Esophagus muscularis mucosa (tissue), 4 donors: ENCODE measurements at regions not wholly inside any gene's neighbourhood (a gene's known extent, or its start where the extent isn't known, plus 50 kb on each side); places are given as distances from the start of the nearest gene placed in this dataset.

ENCODE experiments used
- DNase-seq: peaks from one replicate; pipeline ENCODE4 v3.0.0-alpha.2; 2017; ENCODE audit errors: extremely low spot score
- H3K27ac ChIP-seq, 4 donors: fragments of 200-600 bp; sonication (generic); replicated peaks in 1 of 4; 1 replicate in 3 of 4; 2 replicates in 1 of 4; pipeline ENCODE4 v1.5.1; 2016 to 2019; ENCODE audit warnings: mild to moderate bottlenecking in 1 of 4
- H3K27me3 ChIP-seq, 4 donors: fragments of 200-600 bp; sonication (generic); one replicate each; pipeline versions ENCODE4 v1.5.1 to v1.6.0; 2016 to 2019
- H3K36me3 ChIP-seq, 4 donors: fragments of 200-600 bp; sonication (generic); one replicate each; pipeline ENCODE4 v1.5.1; 2016 to 2019
- H3K4me1 ChIP-seq, 4 donors: fragments of 200-600 bp; sonication (generic); one replicate each; pipeline ENCODE4 v1.5.1; 2016 to 2019
- H3K4me3 ChIP-seq, 4 donors: fragments of 200-600 bp; sonication (generic); 1 replicate in 2 of 4; 2 replicates in 2 of 4; pipeline ENCODE4 v1.5.1; 2016 to 2019; ENCODE audit warnings: mild to moderate bottlenecking in 4 of 4, moderate library complexity in 1 of 4
- H3K9me3 ChIP-seq, 4 donors: fragments of 200-600 bp; sonication (generic); 1 replicate in 3 of 4; 2 replicates in 1 of 4; pipeline ENCODE4 v1.5.1; 2016 to 2019
- EP300 ChIP-seq: sonication (generic); formaldehyde crosslinking; IDR thresholded peaks from one replicate; pipeline ENCODE4 v1.6.1; 2017; ENCODE audit warnings: antibody characterized with exemption
- POLR2A ChIP-seq: fragments of 450-650 bp; IDR thresholded peaks from one replicate; pipeline ENCODE4 v1.6.1; 2017; ENCODE audit warnings: antibody characterized with exemption, moderate library complexity, mild to moderate bottlenecking, low read depth
- POLR2AphosphoS5 ChIP-seq, 2 donors: sonication (generic); formaldehyde crosslinking; IDR thresholded peaks; one replicate each; pipeline ENCODE4 v1.6.1; 2017; ENCODE audit warnings: antibody characterized with exemption in 2 of 2
- WGBS: methylation state at CpG from one replicate; pipeline ENCODE4 v1.1.5; 2018; 5-methylcytosine and 5-hydroxymethylcytosine counted together
- intact Hi-C: fragments of 100-400 bp; cut with DNase I; formaldehyde crosslinking; loops from one replicate; pipeline ENCODE4 v1.15.1; 2023
- TF ChIP-seq, protein P1 (sequence below), 3 experiments: fragments of 200-600 bp in 2 of 3; fragments of 450-650 bp in 1 of 3; sonication (generic) in 2 of 3; IDR thresholded peaks; one replicate each; pipeline ENCODE4 v1.5.1; 2017 to 2019; ENCODE audit warnings: antibody characterized with exemption in 3 of 3, mild to moderate bottlenecking in 2 of 3, moderate library complexity in 1 of 3

DNA sequence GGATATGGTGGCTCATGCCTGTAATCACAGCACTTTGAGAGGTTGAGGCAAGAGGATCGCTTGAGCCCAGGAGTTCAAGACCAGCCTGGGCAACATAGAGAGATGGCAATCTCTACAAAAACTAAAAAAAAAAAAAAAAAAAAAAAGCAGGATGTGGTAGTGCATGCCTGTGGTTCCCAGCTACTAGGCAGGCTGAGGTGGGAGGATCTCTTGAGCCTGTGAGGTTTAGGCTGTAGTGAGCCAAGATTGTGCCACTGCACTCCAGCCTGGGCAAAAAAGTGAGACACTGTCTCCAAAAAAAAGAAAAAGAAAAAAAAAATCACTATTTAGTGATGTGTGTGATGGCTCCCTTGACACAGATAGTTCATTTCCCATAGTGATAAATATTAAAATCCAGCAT is 365.0 kb upstream of the NBEA start:
- no peak for DNase-seq
- Histone ChIP-seq H3K27me3 (no peaks in the 10 kb centered on the region), H3K36me3 (no peaks in the 10 kb centered on the region), H3K9me3 (no peaks in the 10 kb centered on the region), H3K27ac (no peak overlapping the region), H3K4me1 (no peaks in the 10 kb centered on the region), H3K4me3 (no peak overlapping the region)
- intact Hi-C loops = no loop called here
- TF ChIP-seq, protein P1, sequence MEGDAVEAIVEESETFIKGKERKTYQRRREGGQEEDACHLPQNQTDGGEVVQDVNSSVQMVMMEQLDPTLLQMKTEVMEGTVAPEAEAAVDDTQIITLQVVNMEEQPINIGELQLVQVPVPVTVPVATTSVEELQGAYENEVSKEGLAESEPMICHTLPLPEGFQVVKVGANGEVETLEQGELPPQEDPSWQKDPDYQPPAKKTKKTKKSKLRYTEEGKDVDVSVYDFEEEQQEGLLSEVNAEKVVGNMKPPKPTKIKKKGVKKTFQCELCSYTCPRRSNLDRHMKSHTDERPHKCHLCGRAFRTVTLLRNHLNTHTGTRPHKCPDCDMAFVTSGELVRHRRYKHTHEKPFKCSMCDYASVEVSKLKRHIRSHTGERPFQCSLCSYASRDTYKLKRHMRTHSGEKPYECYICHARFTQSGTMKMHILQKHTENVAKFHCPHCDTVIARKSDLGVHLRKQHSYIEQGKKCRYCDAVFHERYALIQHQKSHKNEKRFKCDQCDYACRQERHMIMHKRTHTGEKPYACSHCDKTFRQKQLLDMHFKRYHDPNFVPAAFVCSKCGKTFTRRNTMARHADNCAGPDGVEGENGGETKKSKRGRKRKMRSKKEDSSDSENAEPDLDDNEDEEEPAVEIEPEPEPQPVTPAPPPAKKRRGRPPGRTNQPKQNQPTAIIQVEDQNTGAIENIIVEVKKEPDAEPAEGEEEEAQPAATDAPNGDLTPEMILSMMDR (IDR thresholded peaks at IDR 0.05) = no peak
- TF ChIP-seq POLR2A (no peak), POLR2AphosphoS5 (IDR thresholded peaks at IDR 0.05) (no peak), EP300 (no peak)
- WGBS = 100% methylated on average over 1 of the region's 1 CpG

DNA sequence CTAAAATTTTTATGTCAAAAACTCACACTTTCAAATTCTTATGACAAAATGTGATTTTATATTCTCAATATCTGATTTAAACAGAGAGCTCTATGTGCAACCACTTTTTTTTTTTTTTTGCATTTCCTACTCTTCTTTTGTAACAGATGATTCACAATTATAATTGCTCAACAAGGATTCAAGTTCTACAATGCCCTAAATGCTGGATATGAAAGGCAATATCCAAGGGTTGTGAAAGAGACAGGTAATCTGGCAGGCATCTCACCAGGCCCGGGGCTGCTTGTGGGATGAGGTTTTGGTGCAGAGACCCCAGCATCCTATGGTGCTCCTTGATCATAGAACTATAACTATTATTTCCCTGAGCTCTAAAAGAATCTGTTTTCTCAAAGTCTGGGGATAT is 363.6 kb upstream of the NBEA start:
- Histone ChIP-seq H3K27ac (no peak overlapping the region), H3K27me3 (no peaks in the 10 kb centered on the region), H3K4me3 (no peak overlapping the region), H3K36me3 (no peaks in the 10 kb centered on the region), H3K4me1 (peaks cover 0 to 2% (median 0%) of the 10 kb centered on the region in 4 donors), H3K9me3 (no peaks in the 10 kb centered on the region)
- intact Hi-C loops = no loop called here
- TF ChIP-seq POLR2AphosphoS5 (IDR thresholded peaks at IDR 0.05) (no peak), POLR2A (no peak), EP300 (no peak)
- TF ChIP-seq, protein P1 (IDR thresholded peaks at IDR 0.05) = no peak
- 80% methylated on average over 1 of the region's 1 CpG for WGBS
- no peak for DNase-seq

DNA sequence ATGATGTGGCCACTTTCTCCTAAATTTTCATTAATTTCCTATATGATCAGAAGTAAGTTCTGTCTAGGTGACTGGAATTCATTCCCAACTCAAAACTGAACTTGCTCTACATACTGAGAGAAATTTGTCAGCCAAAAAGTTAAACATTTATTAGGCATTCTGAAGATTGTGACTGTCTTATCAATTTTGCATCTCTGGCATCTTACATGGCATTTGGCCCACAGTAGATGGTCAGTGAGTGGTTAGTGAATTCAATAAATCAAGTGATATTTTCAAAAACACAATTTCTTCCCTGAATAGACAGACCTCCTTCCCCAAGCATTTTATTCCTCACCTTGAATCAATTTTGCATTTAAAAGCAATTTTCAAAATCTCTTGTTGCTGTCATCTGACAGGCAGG is 363.2 kb upstream of the NBEA start:
- TF ChIP-seq POLR2AphosphoS5 (IDR thresholded peaks at IDR 0.05) = no peak
- TF ChIP-seq, protein P1 (IDR thresholded peaks at IDR 0.05) = no peak
- TF ChIP-seq EP300 = no peak
- no peak for TF ChIP-seq POLR2A

DNA sequence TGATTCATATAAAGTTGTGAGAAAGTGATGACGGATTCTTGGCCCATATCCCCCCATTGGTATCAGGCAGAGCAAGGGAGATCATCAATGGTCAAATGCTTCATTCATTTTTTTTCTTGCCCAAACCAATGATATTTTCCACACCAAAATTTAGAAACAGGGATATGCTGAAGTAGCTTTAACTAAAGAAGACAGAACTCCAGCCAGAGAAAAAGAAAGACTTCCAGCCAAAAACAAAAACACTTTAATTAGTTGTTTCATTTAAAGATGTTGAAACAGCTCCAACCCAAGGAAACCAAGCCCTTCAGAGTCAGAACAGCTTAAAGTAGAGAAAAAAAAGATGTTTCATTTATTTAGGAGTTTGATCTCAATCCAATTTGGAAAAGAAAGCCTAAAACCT is 358.9 kb upstream of the NBEA start:
- Histone ChIP-seq H3K9me3 (no peaks in the 10 kb centered on the region), H3K36me3 (no peaks in the 10 kb centered on the region), H3K4me3 (no peak overlapping the region), H3K4me1 (peaks cover 0 to 3% (median 0%) of the 10 kb centered on the region in 4 donors), H3K27ac (no peak overlapping the region), H3K27me3 (no peaks in the 10 kb centered on the region)
- no peak for DNase-seq
- intact Hi-C loops = no loop called here
- 89% methylated on average over 1 of the region's 1 CpG for WGBS
- TF ChIP-seq POLR2A (no peak), POLR2AphosphoS5 (IDR thresholded peaks at IDR 0.05) (no peak), EP300 (no peak)
- TF ChIP-seq, protein P1 (IDR thresholded peaks at IDR 0.05) = no peak

More for the DNA sequence above, 363.2 kb upstream of the NBEA start:
- no peak for DNase-seq
- intact Hi-C loops = no loop called here
- Histone ChIP-seq H3K27ac (no peak overlapping the region), H3K4me1 (peaks cover 0 to 3% (median 0%) of the 10 kb centered on the region in 4 donors), H3K9me3 (no peaks in the 10 kb centered on the region), H3K27me3 (no peaks in the 10 kb centered on the region), H3K4me3 (no peak overlapping the region), H3K36me3 (no peaks in the 10 kb centered on the region)

DNA sequence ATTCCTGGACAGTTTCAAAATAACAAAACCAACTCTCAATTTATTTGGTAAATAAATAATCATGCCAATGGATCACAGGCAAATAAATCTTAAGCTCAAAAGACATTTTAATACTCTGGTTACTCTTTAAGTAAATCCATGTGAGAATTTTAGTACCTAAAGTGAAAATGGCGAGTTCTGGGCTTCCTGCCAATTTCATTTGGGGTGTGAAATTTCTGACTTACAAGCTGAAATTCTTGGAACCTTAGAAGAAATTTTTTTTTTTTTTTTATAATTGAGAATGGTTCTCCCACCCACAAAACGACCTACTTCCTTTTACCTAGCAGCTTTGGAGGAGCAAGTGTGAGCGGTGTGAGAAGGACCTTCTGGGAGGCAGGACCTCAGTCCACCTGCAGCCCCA is 354.5 kb upstream of the NBEA start:
- TF ChIP-seq, protein P1 (IDR thresholded peaks at IDR 0.05) = no peak
- TF ChIP-seq POLR2A (no peak), EP300 (no peak), POLR2AphosphoS5 (IDR thresholded peaks at IDR 0.05) (no peak)
- Histone ChIP-seq H3K27me3 (no peaks in the 10 kb centered on the region), H3K4me3 (no peak overlapping the region), H3K4me1 (peaks cover 9 to 15% (median 11%) of the 10 kb centered on the region in 4 donors), H3K9me3 (no peaks in the 10 kb centered on the region), H3K27ac (no peak overlapping the region), H3K36me3 (no peaks in the 10 kb centered on the region)
- WGBS = 46% methylated on average over 3 of the region's 3 CpGs
- no peak for DNase-seq
- intact Hi-C loops = no loop called here
